ENCODE measurements at regions not wholly inside any gene's neighbourhood (a gene's known extent, or its start where the extent isn't known, plus 50 kb on each side); places are given as distances from the start of the nearest gene placed in this dataset.

GRCh38 chr4:103306870-103307375 is 108.8 kb upstream of the CENPE start:
- no peaks in the 10 kb centered on the region for H3F3A ChIP-seq (replicated peaks; ENCODE audit: low read depth)
- no peaks in the 10 kb centered on the region for H3K9me2 ChIP-seq (ENCODE audit: insufficient read depth)
- no peak overlapping the region for H3K27ac ChIP-seq (ENCODE audit: low read depth)
- no peaks in the 10 kb centered on the region for H3K36me3 ChIP-seq (ENCODE audit: insufficient read depth)
- H2AFZ ChIP-seq: peak overlapping the region; percentile 52; the same call in 1 of the 2 replicates
- H3K4me3 ChIP-seq: no peak overlapping the region
- H3K4me2 ChIP-seq: no peak overlapping the region
- TF ChIP-seq CREB1 (CRISPR knock-in tag; IDR thresholded peaks at IDR 0.05; ENCODE audit: low read depth) (no peak), ZNF462 (CRISPR knock-in tag; IDR thresholded peaks at IDR 0.05) (no peak), JUNB (IDR thresholded peaks at IDR 0.05; ENCODE audit: unreplicated experiment) (no peak), EZH2 (IDR thresholded peaks at IDR 0.05; ENCODE audit: low read depth, unreplicated experiment) (no peak), POLR2AphosphoS5 (IDR thresholded peaks at IDR 0.05; ENCODE audit: low read depth) (no peak), EZH2phosphoT487 (IDR thresholded peaks at IDR 0.05; ENCODE audit: unreplicated experiment) (no peak), REST (IDR thresholded peaks at IDR 0.05; ENCODE audit: unreplicated experiment) (no peak), ETS1 (IDR thresholded peaks at IDR 0.05) (no peak), NANOG (IDR thresholded peaks at IDR 0.05; ENCODE audit: borderline replicate concordance) (no peak), ZNF331 (CRISPR knock-in tag; IDR thresholded peaks at IDR 0.05; ENCODE audit: low read depth) (no peak), STAT1 (IDR thresholded peaks at IDR 0.05; ENCODE audit: unreplicated experiment) (no peak), ZNF114 (CRISPR knock-in tag; IDR thresholded peaks at IDR 0.05) (no peak)
- H3K36me3 Mint-ChIP-seq (ENCODE audit: low read depth): peaks cover 4% of the 10 kb centered on the region; the same call in 2 of the 3 replicates
- peaks cover 26% of the 10 kb centered on the region for H3K4me1 ChIP-seq (ENCODE audit: insufficient read depth)
- H3K4me1 Mint-ChIP-seq: peaks cover 25% of the 10 kb centered on the region
- no peak overlapping the region for H3K27ac Mint-ChIP-seq
- no peak overlapping the region for H3K4me3 Mint-ChIP-seq
- DNase-seq (ENCODE audit: low spot score) (peak; percentile 34), ATAC-seq (peak; percentile 86)
- no peaks in the 10 kb centered on the region for H3K27me3 Mint-ChIP-seq (ENCODE audit: insufficient read depth, low read depth, poor library complexity)
- 0 out of 2 replicates have a peak, but pooled peaks cover 4% of the 10 kb centered on the region for H3K79me2 ChIP-seq (replicated peaks; ENCODE audit: insufficient read depth)
- no peaks in the 10 kb centered on the region for H3K27me3 ChIP-seq (ENCODE audit: insufficient read depth)
- peaks cover 5% of the 10 kb centered on the region; the same call in 2 of the 3 replicates for H3K9me3 Mint-ChIP-seq
- H4K20me1 ChIP-seq (replicated peaks; ENCODE audit: insufficient read depth): no peaks in the 10 kb centered on the region
